ENCODE measurements at regions not wholly inside any gene's neighbourhood (a gene's known extent, or its start where the extent isn't known, plus 50 kb on each side); places are given as distances from the start of the nearest gene placed in this dataset.

DNA sequence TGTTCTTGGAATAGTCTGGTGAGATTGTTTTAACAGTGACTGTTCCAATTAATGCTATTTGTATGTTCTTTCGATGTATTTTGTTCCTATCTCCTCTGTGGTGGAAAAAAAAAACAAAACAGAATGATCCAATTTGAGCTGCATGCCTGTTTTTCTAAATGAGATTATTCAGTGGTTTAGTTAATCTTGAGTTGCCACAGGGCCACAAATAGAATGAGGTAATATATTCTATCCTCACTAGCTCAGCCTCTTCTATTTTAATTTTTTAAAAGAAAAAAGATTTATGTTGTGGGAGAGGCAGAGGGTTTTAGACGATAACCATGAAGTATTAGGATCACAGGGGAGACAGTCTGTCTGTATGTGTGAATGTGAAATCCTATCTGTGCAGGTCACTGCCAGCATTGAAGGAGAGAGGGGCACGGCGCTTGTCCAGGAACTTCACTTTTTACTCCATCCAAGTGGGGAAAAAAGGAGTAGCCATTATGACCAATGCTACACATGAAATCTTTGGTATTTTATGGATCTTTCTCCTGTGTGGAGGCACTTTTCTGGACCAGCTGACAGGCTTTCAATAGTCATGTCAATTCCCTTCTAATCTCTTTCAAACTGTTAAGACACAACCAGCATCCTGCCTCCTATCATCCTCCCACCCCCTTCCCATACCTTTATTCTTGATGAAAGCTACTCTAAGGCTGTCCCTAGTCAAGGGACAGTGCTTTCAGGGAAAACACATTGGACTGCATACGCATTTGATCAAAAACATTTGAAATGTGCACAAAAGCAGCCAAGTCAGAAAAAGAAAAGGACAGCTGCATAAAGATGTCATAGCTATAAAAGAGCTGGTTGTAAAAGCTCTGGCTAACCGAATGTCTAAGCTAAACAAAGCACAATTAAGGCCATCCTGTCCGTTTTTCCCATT lies 1063.8 kb upstream of the INTU start:
- Histone ChIP-seq H3K4me1 (no peaks in the 10 kb centered on the region), H3K36me3 (no peaks in the 10 kb centered on the region), H3K9me3 (no peaks in the 10 kb centered on the region), H3K27me3 (no peaks in the 10 kb centered on the region), H3K4me3 (no peak overlapping the region), H3K27ac (no peak overlapping the region)
- TF ChIP-seq, protein P1, sequence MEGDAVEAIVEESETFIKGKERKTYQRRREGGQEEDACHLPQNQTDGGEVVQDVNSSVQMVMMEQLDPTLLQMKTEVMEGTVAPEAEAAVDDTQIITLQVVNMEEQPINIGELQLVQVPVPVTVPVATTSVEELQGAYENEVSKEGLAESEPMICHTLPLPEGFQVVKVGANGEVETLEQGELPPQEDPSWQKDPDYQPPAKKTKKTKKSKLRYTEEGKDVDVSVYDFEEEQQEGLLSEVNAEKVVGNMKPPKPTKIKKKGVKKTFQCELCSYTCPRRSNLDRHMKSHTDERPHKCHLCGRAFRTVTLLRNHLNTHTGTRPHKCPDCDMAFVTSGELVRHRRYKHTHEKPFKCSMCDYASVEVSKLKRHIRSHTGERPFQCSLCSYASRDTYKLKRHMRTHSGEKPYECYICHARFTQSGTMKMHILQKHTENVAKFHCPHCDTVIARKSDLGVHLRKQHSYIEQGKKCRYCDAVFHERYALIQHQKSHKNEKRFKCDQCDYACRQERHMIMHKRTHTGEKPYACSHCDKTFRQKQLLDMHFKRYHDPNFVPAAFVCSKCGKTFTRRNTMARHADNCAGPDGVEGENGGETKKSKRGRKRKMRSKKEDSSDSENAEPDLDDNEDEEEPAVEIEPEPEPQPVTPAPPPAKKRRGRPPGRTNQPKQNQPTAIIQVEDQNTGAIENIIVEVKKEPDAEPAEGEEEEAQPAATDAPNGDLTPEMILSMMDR (IDR thresholded peaks at IDR 0.05): no peak
- intact Hi-C loops (cut with DNase I; ENCODE audit: low total_unique reads): no loop called here
- DNase-seq: no peak

DNA sequence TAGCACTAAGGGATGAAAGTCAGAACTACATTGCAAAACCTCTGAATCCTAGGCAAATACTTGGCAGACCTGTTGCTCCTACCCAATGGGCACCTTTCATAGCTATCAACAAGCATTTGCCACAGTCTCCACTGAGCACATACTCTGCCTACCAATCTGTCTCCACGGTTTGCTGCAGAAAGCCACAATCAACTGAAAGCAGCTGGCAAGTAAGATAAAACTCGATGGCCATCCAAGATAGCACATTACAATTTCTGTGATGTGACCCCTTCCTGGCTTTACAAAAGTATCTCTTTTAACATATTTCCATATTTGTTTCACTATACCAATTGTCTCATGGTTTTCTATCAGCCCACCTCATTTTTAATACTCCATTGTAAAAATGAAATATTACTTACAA lies 1060.5 kb upstream of the INTU start:
- intact Hi-C loops (cut with DNase I; ENCODE audit: low total_unique reads): no loop called here
- Histone ChIP-seq H3K4me3 (no peak overlapping the region), H3K27ac (no peak overlapping the region), H3K4me1 (no peaks in the 10 kb centered on the region), H3K9me3 (no peaks in the 10 kb centered on the region), H3K27me3 (no peaks in the 10 kb centered on the region), H3K36me3 (no peaks in the 10 kb centered on the region)
- TF ChIP-seq, protein P1 (IDR thresholded peaks at IDR 0.05): no peak
- DNase-seq: no peak

DNA sequence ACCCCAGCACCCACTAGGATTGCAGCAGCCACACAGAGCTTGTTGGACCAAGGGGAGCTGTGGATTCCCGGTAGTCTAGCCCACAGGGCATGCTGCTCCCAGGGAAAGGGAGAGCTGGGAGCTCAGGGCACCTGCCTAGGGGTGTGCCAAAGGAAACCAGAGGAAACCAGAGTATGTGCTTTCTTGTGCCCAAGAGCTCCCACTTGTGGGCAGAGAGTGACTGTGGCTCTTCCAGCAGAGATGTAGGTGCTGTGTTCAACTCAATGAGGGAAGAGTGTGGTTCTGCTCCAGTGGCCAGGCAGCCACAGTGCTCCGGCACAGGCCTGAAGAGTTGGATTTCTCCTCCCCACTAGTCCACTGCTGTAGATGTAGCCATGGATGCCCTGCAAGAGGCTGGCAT lies 1050.0 kb upstream of the INTU start:
- no peaks in the 10 kb centered on the region for H3K27me3 ChIP-seq
- H3K4me1 ChIP-seq: no peaks in the 10 kb centered on the region
- TF ChIP-seq, protein P1 (IDR thresholded peaks at IDR 0.05): no peak
- H3K4me3 ChIP-seq: no peak overlapping the region
- H3K36me3 ChIP-seq: no peaks in the 10 kb centered on the region
- peaks cover 0 to 18% (median 11%) of the 10 kb centered on the region in 3 donors for H3K9me3 ChIP-seq
- intact Hi-C loops (cut with DNase I; ENCODE audit: low total_unique reads): no loop called here
- no peak overlapping the region for H3K27ac ChIP-seq
- no peak for DNase-seq

DNA sequence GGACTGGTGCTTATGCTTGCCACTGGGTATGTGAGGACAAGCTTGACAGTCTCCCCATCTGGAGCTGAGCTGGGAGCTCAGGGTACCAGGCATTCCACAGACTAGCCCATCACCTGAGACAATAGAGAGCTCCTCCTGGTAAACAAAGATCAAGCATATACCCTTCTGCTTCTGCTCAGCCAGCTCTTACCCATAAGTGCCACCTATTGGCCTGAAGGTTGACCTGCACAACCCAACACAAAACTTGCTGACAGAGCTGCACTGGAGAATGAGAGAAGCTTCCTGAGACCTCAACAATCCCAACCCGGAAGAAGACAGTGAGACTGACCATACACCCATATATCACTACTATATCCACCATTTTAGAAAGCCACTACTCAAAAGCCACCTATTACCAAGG lies 1049.2 kb upstream of the INTU start:
- no peak overlapping the region for H3K27ac ChIP-seq
- no peaks in the 10 kb centered on the region for H3K27me3 ChIP-seq
- TF ChIP-seq, protein P1 (IDR thresholded peaks at IDR 0.05): no peak
- intact Hi-C loops (cut with DNase I; ENCODE audit: low total_unique reads): no loop called here
- peaks cover 0 to 18% (median 11%) of the 10 kb centered on the region in 3 donors for H3K9me3 ChIP-seq
- DNase-seq: no peak
- H3K36me3 ChIP-seq: no peaks in the 10 kb centered on the region
- H3K4me3 ChIP-seq: no peak overlapping the region
- H3K4me1 ChIP-seq: no peaks in the 10 kb centered on the region

DNA sequence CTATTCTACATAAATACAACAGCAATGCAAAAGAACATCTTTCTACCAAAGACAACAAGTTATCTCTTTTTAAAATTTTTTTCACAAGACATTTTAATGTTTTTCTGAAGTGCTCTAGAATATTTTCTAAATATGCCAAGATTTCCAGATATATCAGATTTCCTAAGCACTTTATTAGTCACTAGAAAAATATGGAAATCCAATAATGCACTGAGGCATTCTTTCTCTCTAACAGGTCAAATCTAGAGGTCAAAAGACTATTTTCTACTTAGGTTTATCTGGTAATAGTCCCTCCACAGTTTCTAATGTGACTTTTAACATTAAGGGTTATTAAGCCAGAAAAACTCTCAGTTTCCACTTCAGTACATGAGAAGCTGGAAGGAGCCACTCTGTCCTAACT lies 1041.2 kb upstream of the INTU start:
- no peak for DNase-seq
- H3K36me3 ChIP-seq: no peaks in the 10 kb centered on the region

More for the DNA sequence above, 1041.2 kb upstream of the INTU start:
- TF ChIP-seq, protein P1 (IDR thresholded peaks at IDR 0.05): no peak
- no peak overlapping the region for H3K27ac ChIP-seq
- peaks cover 0 to 7% (median 0%) of the 10 kb centered on the region in 4 donors for H3K4me1 ChIP-seq
- peaks cover 0 to 6% (median 3%) of the 10 kb centered on the region in 3 donors for H3K9me3 ChIP-seq
- no peak overlapping the region for H3K4me3 ChIP-seq
- intact Hi-C loops (cut with DNase I; ENCODE audit: low total_unique reads): no loop called here
- H3K27me3 ChIP-seq: no peaks in the 10 kb centered on the region
